Medulla oblongata (tissue), 1 donor: ENCODE measurements at regions not wholly inside any gene's neighbourhood (a gene's known extent, or its start where the extent isn't known, plus 50 kb on each side); places are given as distances from the start of the nearest gene placed in this dataset.

Experiments used
- DNase-seq: peaks from one replicate; pipeline ENCODE4 v3.0.0-alpha.2; 2015; ENCODE audit errors: extremely low spot score

DNA sequence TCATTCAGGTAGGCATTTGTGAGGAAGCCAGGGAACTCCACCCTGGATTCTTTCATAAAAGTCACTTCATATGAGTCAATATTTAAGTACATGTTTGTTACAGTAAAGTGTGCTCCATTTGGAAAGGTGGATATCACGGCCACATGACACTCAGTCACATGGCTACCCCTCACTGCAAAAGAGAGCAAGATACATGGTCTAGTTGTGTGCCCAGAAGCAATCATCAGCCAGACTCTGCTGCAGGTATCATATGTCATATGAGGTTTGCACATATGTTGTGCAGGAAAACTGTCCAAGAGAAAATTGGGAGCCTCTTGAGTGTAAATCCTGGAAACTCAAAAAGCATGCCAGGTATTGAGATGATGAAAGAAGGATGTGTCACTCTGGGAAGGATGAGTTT, 55.0 kb upstream of the NMNAT3 start:
- no peak for DNase-seq

DNA sequence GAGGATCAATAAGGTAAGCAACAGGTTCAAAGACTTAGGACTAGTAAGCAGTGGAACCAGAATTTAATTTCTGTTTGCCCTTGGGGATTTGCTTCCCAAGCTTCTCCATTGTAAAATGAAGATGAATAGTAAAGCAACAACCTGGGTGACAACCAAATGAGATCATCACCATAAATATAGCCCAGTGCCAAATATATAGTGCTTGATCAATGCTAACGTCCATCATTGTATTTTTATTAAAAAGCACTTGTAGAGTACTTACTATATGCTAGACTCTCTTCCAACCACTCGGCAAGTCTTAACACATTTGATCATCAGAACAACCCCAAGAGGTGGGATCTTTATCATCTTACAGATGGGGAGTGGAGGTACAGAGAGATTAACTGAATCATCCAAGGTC, 51.5 kb upstream of the NMNAT3 start:
- DNase-seq = no peak

DNA sequence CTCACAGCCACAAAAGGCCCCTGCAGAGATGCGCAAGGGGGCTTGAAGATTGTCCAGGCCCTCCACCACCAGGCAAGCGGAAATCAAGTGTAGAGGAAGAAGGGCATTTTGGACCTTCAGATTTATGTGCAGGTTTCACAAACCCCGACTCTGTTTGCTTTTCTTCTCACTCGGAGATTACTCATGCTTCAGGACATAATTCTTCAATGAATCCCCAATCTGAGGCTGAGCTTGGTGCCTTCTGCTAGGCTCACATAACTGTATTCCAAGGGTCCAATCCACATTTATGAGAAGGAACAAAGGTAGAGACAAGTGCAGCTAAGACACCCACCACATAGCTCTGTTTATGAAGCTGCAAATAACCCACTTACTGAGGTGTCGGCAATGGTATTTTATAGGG, 50.6 kb upstream of the NMNAT3 start:
- no peak for DNase-seq
